ENCODE measurements at regions not wholly inside any gene's neighbourhood (a gene's known extent, or its start where the extent isn't known, plus 50 kb on each side); places are given as distances from the start of the nearest gene placed in this dataset.

DNA sequence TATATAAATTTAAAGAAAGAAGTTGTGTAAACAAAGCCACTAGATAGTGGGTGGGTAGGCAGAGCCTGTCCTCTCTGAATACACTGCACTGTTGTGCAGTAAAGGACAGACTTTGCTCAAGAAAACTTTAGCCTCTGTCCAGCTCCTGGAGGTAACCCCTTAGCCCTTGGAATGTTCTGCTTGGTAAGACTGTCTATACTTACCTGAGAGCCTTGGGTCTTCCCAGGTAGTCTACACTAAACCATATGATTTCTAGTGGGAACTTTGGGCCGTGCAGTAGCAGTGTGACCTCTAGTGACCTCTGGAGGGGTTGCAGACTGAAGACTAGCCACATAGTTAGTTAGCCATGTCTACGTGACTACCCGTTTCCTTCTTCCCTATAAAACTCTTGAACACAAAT lies 678.3 kb upstream of the NRXN1 start:
- Mint-ChIP-seq H3K4me3 (ENCODE audit: low read depth) (no peak overlapping the region), H3K4me1 (ENCODE audit: low read depth) (peaks cover 10% of the 10 kb centered on the region), H3K9me3 (ENCODE audit: low read depth) (peaks cover 14% of the 10 kb centered on the region), H3K27me3 (no peaks in the 10 kb centered on the region), H3K27ac (no peak overlapping the region), H3K36me3 (ENCODE audit: insufficient read depth) (peaks cover 2% of the 10 kb centered on the region)
- no peak for DNase-seq (ENCODE audit: low spot score, unreplicated experiment)
- peak; percentile 56 for TF ChIP-seq CTCF (IDR thresholded peaks at IDR 0.05; ENCODE audit: unreplicated experiment)

GRCh38 chr2:51707625-51708024 lies 675.7 kb upstream of the NRXN1 start:
- DNase-seq (ENCODE audit: low spot score, unreplicated experiment), result no peak
- no peaks in the 10 kb centered on the region for H3K9me3 Mint-ChIP-seq (ENCODE audit: low read depth)
- no peak overlapping the region for H3K4me3 Mint-ChIP-seq (ENCODE audit: low read depth)
- H3K36me3 Mint-ChIP-seq (ENCODE audit: insufficient read depth), result no peaks in the 10 kb centered on the region
- no peaks in the 10 kb centered on the region for H3K27me3 Mint-ChIP-seq
- no peak for TF ChIP-seq CTCF (IDR thresholded peaks at IDR 0.05; ENCODE audit: unreplicated experiment)
- peaks cover 11% of the 10 kb centered on the region for H3K4me1 Mint-ChIP-seq (ENCODE audit: low read depth)
- H3K27ac Mint-ChIP-seq, result no peak overlapping the region

GRCh38 chr2:51706220-51706619 lies 674.3 kb upstream of the NRXN1 start:
- Mint-ChIP-seq H3K27ac (no peak overlapping the region), H3K36me3 (ENCODE audit: insufficient read depth) (no peaks in the 10 kb centered on the region), H3K27me3 (no peaks in the 10 kb centered on the region), H3K4me3 (ENCODE audit: low read depth) (no peak overlapping the region), H3K9me3 (ENCODE audit: low read depth) (no peaks in the 10 kb centered on the region), H3K4me1 (ENCODE audit: low read depth) (peaks cover 16% of the 10 kb centered on the region)
- DNase-seq (ENCODE audit: low spot score, unreplicated experiment), result no peak
- TF ChIP-seq CTCF (IDR thresholded peaks at IDR 0.05; ENCODE audit: unreplicated experiment), result no peak

GRCh38 chr2:51705417-51705816 lies 673.5 kb upstream of the NRXN1 start:
- no peaks in the 10 kb centered on the region for H3K27me3 Mint-ChIP-seq
- DNase-seq (ENCODE audit: low spot score, unreplicated experiment), result no peak
- H3K36me3 Mint-ChIP-seq (ENCODE audit: insufficient read depth), result no peaks in the 10 kb centered on the region
- H3K4me1 Mint-ChIP-seq (ENCODE audit: low read depth), result peaks cover 15% of the 10 kb centered on the region
- TF ChIP-seq CTCF (IDR thresholded peaks at IDR 0.05; ENCODE audit: unreplicated experiment), result no peak
- H3K4me3 Mint-ChIP-seq (ENCODE audit: low read depth), result no peak overlapping the region
- H3K27ac Mint-ChIP-seq, result no peak overlapping the region
- no peaks in the 10 kb centered on the region for H3K9me3 Mint-ChIP-seq (ENCODE audit: low read depth)

- Mint-ChIP-seq H3K9me3 (ENCODE audit: low read depth) (no peaks in the 10 kb centered on the region), H3K4me3 (ENCODE audit: low read depth) (no peak overlapping the region), H3K4me1 (ENCODE audit: low read depth) (peaks cover 20% of the 10 kb centered on the region), H3K27ac (peak overlapping the region; percentile 58), H3K27me3 (no peaks in the 10 kb centered on the region), H3K36me3 (ENCODE audit: insufficient read depth) (no peaks in the 10 kb centered on the region)
- no peak for DNase-seq (ENCODE audit: low spot score, unreplicated experiment)
- TF ChIP-seq CTCF (IDR thresholded peaks at IDR 0.05; ENCODE audit: unreplicated experiment), result no peak
Observed at GRCh38 chr2:51698021-51698420, 666.1 kb upstream of the NRXN1 start.

Data from progenitor cell of endocrine pancreas (in vitro differentiated cells).